A673 (cell line): ENCODE measurements at regions not wholly inside any gene's neighbourhood (a gene's known extent, or its start where the extent isn't known, plus 50 kb on each side); places are given as distances from the start of the nearest gene placed in this dataset.

Experiments used
- BruUV-seq: library from RNA; stranded (reverse); fragments of 400-500 nt; replicated peaks from 2 replicates; lab custom pipeline; 2021; lab: Mats Ljungman, UMichigan
- CTCF ChIA-PET: fragments of 300-600 bp; sonication (Branson Sonifier 250); formaldehyde crosslinking; loops from one replicate; lab custom pipeline; 2022; ENCODE audit warnings: antibody characterized with exemption; lab: Charles Lee
- POLR2A ChIA-PET: fragments of 300-600 bp; sonication (Branson Sonifier 250); formaldehyde crosslinking; loops from one replicate; lab custom pipeline; 2022; ENCODE audit warnings: antibody characterized with exemption; ENCODE audit not compliant: low non-redundant PET; lab: Charles Lee
- DNase-seq: peaks from one replicate; pipeline ENCODE4 v3.0.0-alpha.2; 2015; ENCODE audit warnings: low spot score
- H3K27ac ChIP-seq: fragments of 200-600 bp; sonication (generic); 2 replicates; pipeline ENCODE4 v1.5.1; 2016; ENCODE audit warnings: mixed run types, low read depth, mild to moderate bottlenecking, mixed read lengths, antibody characterized with exemption, low read length; ENCODE audit not compliant: poor library complexity, severe bottlenecking
- H3K27me3 ChIP-seq: fragments of 200-600 bp; sonication (generic); replicated peaks from 2 replicates; pipeline ENCODE4 v1.6.1; 2017; ENCODE audit warnings: mixed run types, low read depth, mild to moderate bottlenecking, mixed read lengths, antibody characterized with exemption, low read length; ENCODE audit not compliant: insufficient read depth, poor library complexity
- H3K36me3 ChIP-seq: fragments of 200-600 bp; sonication (generic); 2 replicates; pipeline ENCODE4 v1.6.1; 2016; ENCODE audit warnings: mixed run types, mild to moderate bottlenecking, mixed read lengths, antibody characterized with exemption, low read length; ENCODE audit not compliant: insufficient read depth, poor library complexity, severe bottlenecking
- H3K4me1 ChIP-seq: fragments of 200-600 bp; sonication (generic); 2 replicates; pipeline ENCODE4 v1.6.1; 2017; ENCODE audit warnings: mixed run types, mild to moderate bottlenecking, mixed read lengths, antibody characterized with exemption, low read length; ENCODE audit not compliant: insufficient read depth, poor library complexity, severe bottlenecking
- H3K4me3 ChIP-seq: fragments of 200-600 bp; sonication (generic); 2 replicates; pipeline ENCODE4 v1.5.1; 2016; ENCODE audit warnings: low read depth, mixed run types, mild to moderate bottlenecking, mixed read lengths, low read length; ENCODE audit not compliant: poor library complexity, severe bottlenecking
- H3K9me3 ChIP-seq: fragments of 200-600 bp; sonication (generic); 2 replicates; pipeline ENCODE4 v1.6.1; 2016; ENCODE audit warnings: mixed run types, low read depth, mild to moderate bottlenecking, mixed read lengths, antibody characterized with exemption, low read length; ENCODE audit not compliant: poor library complexity, severe bottlenecking
- EZH2 ChIP-seq: fragments of 200-600 bp; sonication (generic); IDR thresholded peaks from 2 replicates; pipeline ENCODE4 v1.6.1; 2017; ENCODE audit warnings: borderline replicate concordance, low read depth, mild to moderate bottlenecking, mixed read lengths, antibody characterized with exemption, low read length; ENCODE audit not compliant: poor library complexity, severe bottlenecking
- intact Hi-C: fragments of 100-400 bp; cut with micrococcal nuclease; formaldehyde crosslinking; loops from one replicate; pipeline ENCODE4 v1.10.0; 2022; ENCODE audit not compliant: unreplicated experiment
- TF ChIP-seq, protein P1 (sequence below): fragments of 300-800, 200-600 bp; sonication (generic); conservative IDR thresholded peaks from 2 replicates; pipeline ENCODE4 v1.5.1; 2017; ENCODE audit warnings: low read depth, mild to moderate bottlenecking, antibody characterized with exemption, low read length, moderate library complexity, mixed read lengths

GRCh38 chr3:184486614-184487013 is 75.0 kb upstream of the EPHB3 start:
- Histone ChIP-seq H3K27me3 (peaks cover 45% of the 10 kb centered on the region), H3K9me3 (no peaks in the 10 kb centered on the region), H3K4me3 (no peak overlapping the region), H3K27ac (no peak overlapping the region), H3K4me1 (no peaks in the 10 kb centered on the region), H3K36me3 (no peaks in the 10 kb centered on the region)
- intact Hi-C loops = no loop called here
- no TSS peak for BruUV-seq
- POLR2A ChIA-PET = no interaction called here
- peak; percentile 21 for DNase-seq
- TF ChIP-seq EZH2 = no peak
- TF ChIP-seq, protein P1, sequence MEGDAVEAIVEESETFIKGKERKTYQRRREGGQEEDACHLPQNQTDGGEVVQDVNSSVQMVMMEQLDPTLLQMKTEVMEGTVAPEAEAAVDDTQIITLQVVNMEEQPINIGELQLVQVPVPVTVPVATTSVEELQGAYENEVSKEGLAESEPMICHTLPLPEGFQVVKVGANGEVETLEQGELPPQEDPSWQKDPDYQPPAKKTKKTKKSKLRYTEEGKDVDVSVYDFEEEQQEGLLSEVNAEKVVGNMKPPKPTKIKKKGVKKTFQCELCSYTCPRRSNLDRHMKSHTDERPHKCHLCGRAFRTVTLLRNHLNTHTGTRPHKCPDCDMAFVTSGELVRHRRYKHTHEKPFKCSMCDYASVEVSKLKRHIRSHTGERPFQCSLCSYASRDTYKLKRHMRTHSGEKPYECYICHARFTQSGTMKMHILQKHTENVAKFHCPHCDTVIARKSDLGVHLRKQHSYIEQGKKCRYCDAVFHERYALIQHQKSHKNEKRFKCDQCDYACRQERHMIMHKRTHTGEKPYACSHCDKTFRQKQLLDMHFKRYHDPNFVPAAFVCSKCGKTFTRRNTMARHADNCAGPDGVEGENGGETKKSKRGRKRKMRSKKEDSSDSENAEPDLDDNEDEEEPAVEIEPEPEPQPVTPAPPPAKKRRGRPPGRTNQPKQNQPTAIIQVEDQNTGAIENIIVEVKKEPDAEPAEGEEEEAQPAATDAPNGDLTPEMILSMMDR = no peak
- CTCF ChIA-PET = no interaction called here

GRCh38 chr3:184488577-184488976 is 73.0 kb upstream of the EPHB3 start:
- no peaks in the 10 kb centered on the region for H3K4me1 ChIP-seq
- no peak overlapping the region for H3K27ac ChIP-seq
- no peaks in the 10 kb centered on the region for H3K36me3 ChIP-seq
- H3K27me3 ChIP-seq = peaks cover 64% of the 10 kb centered on the region
- intact Hi-C loops = no loop called here
- no peaks in the 10 kb centered on the region for H3K9me3 ChIP-seq
- ChIA-PET POLR2A (no interaction called here), CTCF (no interaction called here)
- no peak for DNase-seq
- TF ChIP-seq EZH2 = no peak
- TF ChIP-seq, protein P1 = no peak
- no peak overlapping the region for H3K4me3 ChIP-seq
- BruUV-seq = no TSS peak

- ChIA-PET CTCF (no interaction called here), POLR2A (no interaction called here)
- Histone ChIP-seq H3K4me1 (no peaks in the 10 kb centered on the region), H3K27ac (no peak overlapping the region), H3K9me3 (no peaks in the 10 kb centered on the region), H3K36me3 (no peaks in the 10 kb centered on the region), H3K4me3 (no peak overlapping the region), H3K27me3 (peaks cover 71% of the 10 kb centered on the region)
- BruUV-seq = no TSS peak
- intact Hi-C loops = no loop called here
- no peak for TF ChIP-seq EZH2
- TF ChIP-seq, protein P1 = no peak
- DNase-seq = no peak
Observed at GRCh38 chr3:184489268-184489841, 72.2 kb upstream of the EPHB3 start.
